K562 (cell line): ENCODE measurements at regions not wholly inside any gene's neighbourhood (a gene's known extent, or its start where the extent isn't known, plus 50 kb on each side); places are given as distances from the start of the nearest gene placed in this dataset.

Source experiments
- CBX3 ChIP-seq, 2 experiments: IDR thresholded peaks; 1 replicate in 1 of 2; 2 replicates in 1 of 2; pipeline ENCODE4 v1.6.1; 2012; ENCODE audit warnings: inconsistent platforms in 2 of 2, low read length in 2 of 2, borderline replicate concordance in 1 of 2, control low read depth in 1 of 2
- COPS2 ChIP-seq: fragments of 450-650 bp; conservative IDR thresholded peaks from 2 replicates; pipeline ENCODE4 v1.6.1; 2016; ENCODE audit warnings: mild to moderate bottlenecking, moderate library complexity
- ELF4 ChIP-seq: fragments of 450-650 bp; formaldehyde crosslinking; IDR thresholded peaks from 2 replicates; pipeline ENCODE4 v1.4.0; 2022; ENCODE audit warnings: missing genetic modification characterization
- EP300 ChIP-seq: IDR thresholded peaks from 2 replicates; pipeline ENCODE4 v1.6.1; 2012; ENCODE audit warnings: low read length, improper control_type of control experiment
- HDAC6 ChIP-seq: IDR thresholded peaks from 2 replicates; pipeline ENCODE4 v1.6.1; 2012; ENCODE audit warnings: low read depth, mild to moderate bottlenecking, control low read depth, inconsistent platforms, low read length, moderate library complexity
- JUND ChIP-seq, 2 experiments: IDR thresholded peaks; 2 replicates in 1 of 2; 3 replicates in 1 of 2; pipeline ENCODE4 v1.6.1; 2011; ENCODE audit warnings: borderline replicate concordance in 2 of 2, low read depth in 2 of 2, low read length in 2 of 2, improper control_type of control experiment in 1 of 2, missing biosample characterization in 1 of 2, missing genetic modification characterization in 1 of 2, missing genetic modification reagents in 1 of 2
- NUFIP1 ChIP-seq: fragments of 450-650 bp; IDR thresholded peaks from 2 replicates; pipeline ENCODE4 v1.6.1; 2018; ENCODE audit not compliant: partially characterized antibody
- ZNF280A ChIP-seq: fragments of 450-650 bp; IDR thresholded peaks from 2 replicates; pipeline ENCODE4 v1.6.1; 2018; ENCODE audit warnings: mild to moderate bottlenecking, low read depth; ENCODE audit not compliant: partially characterized antibody
- ZNF398 ChIP-seq: fragments of 250-450 bp; sonication (Bioruptor Pico); IDR thresholded peaks from 2 replicates; pipeline ENCODE4 v1.8.0; 2021; ENCODE audit warnings: moderate library complexity, mild to moderate bottlenecking, inconsistent platforms
- ZNF561 ChIP-seq: fragments of 450-650 bp; formaldehyde crosslinking; conservative IDR thresholded peaks from 2 replicates; pipeline ENCODE4 v1.4.0; 2020; ENCODE audit warnings: mild to moderate bottlenecking, moderate library complexity
- ZNF780A ChIP-seq: fragments of 250-450 bp; sonication (Bioruptor Pico); IDR thresholded peaks from 2 replicates; pipeline ENCODE4 v1.5.0; 2021; ENCODE audit warnings: mild to moderate bottlenecking

GRCh38 chr6:158877716-158878115 is 58.5 kb upstream of the EZR start (continued):
- TF ChIP-seq CBX3 (IDR thresholded peaks at IDR 0.05; ENCODE audit: borderline replicate concordance in 1 of 2, low read length in 2 of 2) (peak in 1 of 2 experiments; percentile 42; a peak in 1 of 3 replicates), JUND (IDR thresholded peaks at IDR 0.05; ENCODE audit: borderline replicate concordance, low read depth, low read length) (no peak), JUND (tag; IDR thresholded peaks at IDR 0.05; ENCODE audit: borderline replicate concordance, low read depth, low read length) (no peak), ZNF398 (CRISPR knock-in tag) (no peak), ZNF561 (CRISPR knock-in tag) (no peak), EP300 (no peak), ZNF280A (peak; percentile 56), ZNF780A (CRISPR knock-in tag) (no peak), HDAC6 (no peak), COPS2 (no peak), NUFIP1 (no peak), ELF4 (CRISPR knock-in tag) (no peak)
- TF ChIP-seq, all 486 proteins: peak for 5
